ENCODE measurements at regions not wholly inside any gene's neighbourhood (a gene's known extent, or its start where the extent isn't known, plus 50 kb on each side); places are given as distances from the start of the nearest gene placed in this dataset.

DNA sequence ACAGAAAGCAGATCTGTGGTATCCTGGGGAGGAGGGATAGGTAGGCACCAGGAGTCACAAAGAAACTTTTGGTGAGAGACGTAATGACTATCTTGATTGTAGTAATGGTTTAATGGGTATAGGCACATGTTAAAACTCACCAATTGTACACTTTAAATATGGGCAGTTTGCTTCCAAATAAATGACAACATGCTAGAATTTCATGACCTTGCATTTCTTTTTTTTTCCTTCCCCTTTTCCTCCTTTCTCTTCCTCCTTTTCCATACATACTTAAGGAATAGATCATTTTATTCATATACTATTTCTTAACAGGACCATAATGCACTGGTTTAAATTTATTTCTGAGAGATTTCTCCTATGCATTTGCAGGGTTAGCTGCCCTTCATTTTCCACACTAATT is 341.8 kb downstream of the TMEM182 start:
- TF ChIP-seq CTCF (IDR thresholded peaks at IDR 0.05; ENCODE audit: unreplicated experiment) = no peak
- Mint-ChIP-seq H3K4me3 (ENCODE audit: unreplicated experiment) (no peak overlapping the region), H3K27me3 (ENCODE audit: unreplicated experiment) (peaks cover 1% of the 10 kb centered on the region), H3K36me3 (ENCODE audit: low read depth, unreplicated experiment) (no peaks in the 10 kb centered on the region), H3K27ac (ENCODE audit: unreplicated experiment) (no peak overlapping the region), H3K9me3 (ENCODE audit: unreplicated experiment) (no peaks in the 10 kb centered on the region), H3K4me1 (ENCODE audit: unreplicated experiment) (no peaks in the 10 kb centered on the region)
- no peak for DNase-seq (ENCODE audit: low spot score)

GRCh38 chr2:103119352-103119751 is 357.5 kb downstream of the TMEM182 start:
- H3K27ac Mint-ChIP-seq (ENCODE audit: unreplicated experiment) = no peak overlapping the region
- no peak for TF ChIP-seq CTCF (IDR thresholded peaks at IDR 0.05; ENCODE audit: unreplicated experiment)

DNA sequence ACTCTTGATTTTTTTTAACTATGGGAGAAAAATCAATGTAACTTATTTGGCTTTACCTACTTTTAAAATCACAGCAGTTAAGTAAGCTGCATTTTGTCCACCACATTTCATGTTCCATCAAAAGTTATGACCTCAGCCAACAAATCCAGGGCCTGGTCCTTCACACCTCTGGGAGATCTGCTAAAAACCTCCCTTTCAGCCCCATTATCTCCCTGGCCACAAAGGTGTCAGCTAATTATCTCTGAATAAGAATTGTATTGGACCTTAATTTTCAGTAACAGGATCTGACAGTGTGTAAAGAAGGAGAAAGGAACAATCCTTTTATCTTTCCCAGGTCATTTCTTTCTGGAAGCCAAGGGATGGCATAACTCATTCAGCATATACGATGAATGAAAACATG is 359.3 kb downstream of the TMEM182 start:
- no peak for DNase-seq (ENCODE audit: low spot score)
- H3K4me1 Mint-ChIP-seq (ENCODE audit: unreplicated experiment) = peaks cover 8% of the 10 kb centered on the region
- no peak overlapping the region for H3K27ac Mint-ChIP-seq (ENCODE audit: unreplicated experiment)
- H3K27me3 Mint-ChIP-seq (ENCODE audit: unreplicated experiment) = no peaks in the 10 kb centered on the region
- TF ChIP-seq CTCF (IDR thresholded peaks at IDR 0.05; ENCODE audit: unreplicated experiment) = no peak
- H3K9me3 Mint-ChIP-seq (ENCODE audit: unreplicated experiment) = no peaks in the 10 kb centered on the region
- H3K4me3 Mint-ChIP-seq (ENCODE audit: unreplicated experiment) = no peak overlapping the region
- H3K36me3 Mint-ChIP-seq (ENCODE audit: low read depth, unreplicated experiment) = no peaks in the 10 kb centered on the region

More at GRCh38 chr2:103119352-103119751, 357.5 kb downstream of the TMEM182 start:
- no peak for DNase-seq (ENCODE audit: low spot score)
- Mint-ChIP-seq H3K27me3 (ENCODE audit: unreplicated experiment) (no peaks in the 10 kb centered on the region), H3K4me3 (ENCODE audit: unreplicated experiment) (no peak overlapping the region), H3K9me3 (ENCODE audit: unreplicated experiment) (no peaks in the 10 kb centered on the region), H3K4me1 (ENCODE audit: unreplicated experiment) (peaks cover 8% of the 10 kb centered on the region), H3K36me3 (ENCODE audit: low read depth, unreplicated experiment) (no peaks in the 10 kb centered on the region)

DNA sequence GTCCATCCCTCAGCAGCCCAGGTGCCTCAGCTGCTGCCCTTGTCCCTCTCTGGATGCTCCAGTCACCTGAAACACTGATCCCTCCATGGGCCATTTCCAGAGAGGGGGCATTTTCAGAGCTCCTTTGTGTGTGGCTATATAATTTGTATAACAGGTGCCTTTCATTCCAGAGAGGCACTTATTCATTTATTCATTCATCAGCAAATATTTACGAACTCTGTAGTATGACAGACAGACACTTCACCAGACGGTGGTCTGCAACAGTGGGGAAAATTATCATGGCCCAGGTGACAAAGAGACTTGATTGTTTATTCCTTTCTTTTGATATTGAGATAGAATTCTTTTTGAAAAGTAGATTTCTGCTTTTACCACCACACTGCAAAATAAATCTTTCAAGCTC is 361.7 kb downstream of the TMEM182 start:
- peaks cover 8% of the 10 kb centered on the region for H3K4me1 Mint-ChIP-seq (ENCODE audit: unreplicated experiment)
- no peaks in the 10 kb centered on the region for H3K36me3 Mint-ChIP-seq (ENCODE audit: low read depth, unreplicated experiment)
- no peak for DNase-seq (ENCODE audit: low spot score)
- H3K9me3 Mint-ChIP-seq (ENCODE audit: unreplicated experiment) = no peaks in the 10 kb centered on the region
- no peak overlapping the region for H3K27ac Mint-ChIP-seq (ENCODE audit: unreplicated experiment)
- TF ChIP-seq CTCF (IDR thresholded peaks at IDR 0.05; ENCODE audit: unreplicated experiment) = no peak
- no peak overlapping the region for H3K4me3 Mint-ChIP-seq (ENCODE audit: unreplicated experiment)
- H3K27me3 Mint-ChIP-seq (ENCODE audit: unreplicated experiment) = no peaks in the 10 kb centered on the region

GRCh38 chr2:103130857-103131256 is 369.0 kb downstream of the TMEM182 start:
- Mint-ChIP-seq H3K9me3 (ENCODE audit: unreplicated experiment) (no peaks in the 10 kb centered on the region), H3K4me3 (ENCODE audit: unreplicated experiment) (no peak overlapping the region), H3K27me3 (ENCODE audit: unreplicated experiment) (peaks cover 2% of the 10 kb centered on the region), H3K27ac (ENCODE audit: unreplicated experiment) (no peak overlapping the region), H3K36me3 (ENCODE audit: low read depth, unreplicated experiment) (no peaks in the 10 kb centered on the region), H3K4me1 (ENCODE audit: unreplicated experiment) (no peaks in the 10 kb centered on the region)
- DNase-seq (ENCODE audit: low spot score) = no peak
- no peak for TF ChIP-seq CTCF (IDR thresholded peaks at IDR 0.05; ENCODE audit: unreplicated experiment)
